Endodermal cell (in vitro differentiated cells): ENCODE measurements at regions not wholly inside any gene's neighbourhood (a gene's known extent, or its start where the extent isn't known, plus 50 kb on each side); places are given as distances from the start of the nearest gene placed in this dataset.

ENCODE experiments used
- DNase-seq: peaks from one replicate; pipeline ENCODE4 v3.0.0-alpha.2; 2017
- H3K27ac ChIP-seq: 2 replicates; pipeline ENCODE4 v1.5.1; 2013; ENCODE audit warnings: mild to moderate bottlenecking, low read depth, low read length, moderate library complexity
- H3K27me3 ChIP-seq: 2 replicates; pipeline ENCODE4 v1.6.1; 2013; ENCODE audit warnings: mild to moderate bottlenecking, low read length, moderate library complexity; ENCODE audit not compliant: insufficient read depth, control insufficient read depth, poor library complexity, severe bottlenecking
- H3K36me3 ChIP-seq: 2 replicates; pipeline ENCODE4 v1.7.0; 2013; ENCODE audit warnings: mild to moderate bottlenecking, low read length, moderate library complexity; ENCODE audit not compliant: control insufficient read depth, insufficient read depth
- H3K4me1 ChIP-seq: one replicate; pipeline ENCODE4 v1.7.0; 2013; ENCODE audit warnings: low read length; ENCODE audit not compliant: control insufficient read depth, insufficient read depth
- H3K4me3 ChIP-seq: 2 replicates; pipeline ENCODE4 v1.5.1; 2013; ENCODE audit warnings: mild to moderate bottlenecking, low read length, moderate library complexity
- H3K9ac ChIP-seq: 2 replicates; pipeline ENCODE4 v1.6.1; 2013; ENCODE audit warnings: mild to moderate bottlenecking, low read length, moderate library complexity; ENCODE audit not compliant: poor library complexity, severe bottlenecking; ENCODE audit errors: extremely low read depth
- H3K9me3 ChIP-seq: 2 replicates; pipeline ENCODE4 v1.6.1; 2013; ENCODE audit warnings: mild to moderate bottlenecking, low read length, moderate library complexity; ENCODE audit not compliant: control insufficient read depth
- H3K27ac Mint-ChIP-seq: 2 replicates; pipeline ENCODE4 v1.8.0; 2020; ENCODE audit warnings: mixed read lengths
- H3K27me3 Mint-ChIP-seq: 2 replicates; pipeline ENCODE4 v1.8.0; 2021; ENCODE audit warnings: mild to moderate bottlenecking, mixed read lengths; ENCODE audit not compliant: insufficient read depth
- H3K36me3 Mint-ChIP-seq: 2 replicates; pipeline ENCODE4 v1.8.0; 2020; ENCODE audit warnings: low read depth, mixed read lengths
- H3K4me1 Mint-ChIP-seq: 2 replicates; pipeline ENCODE4 v1.8.0; 2020; ENCODE audit warnings: mixed read lengths
- H3K4me3 Mint-ChIP-seq: 2 replicates; pipeline ENCODE4 v1.8.0; 2020; ENCODE audit warnings: mild to moderate bottlenecking, moderate library complexity, mixed read lengths
- H3K9me3 Mint-ChIP-seq: 2 replicates; pipeline ENCODE4 v1.8.0; 2020; ENCODE audit warnings: mild to moderate bottlenecking, mixed read lengths
- WGBS, 2 experiments: methylation state at CpG; one replicate each; pipeline versions ENCODE4 v1.1.5 to v1.1.7; 2013; ENCODE audit warnings: missing lambda C conversion rate in 2 of 2, mixed read lengths in 1 of 2; ENCODE audit not compliant: insufficient coverage in 1 of 2, insufficient read length in 1 of 2; 5-methylcytosine and 5-hydroxymethylcytosine counted together
- TF ChIP-seq, protein P1 (sequence below): fragments of 200-600 bp; sonication (generic); conservative IDR thresholded peaks from 2 replicates; pipeline ENCODE4 v1.5.0; 2021; ENCODE audit warnings: antibody characterized with exemption, mild to moderate bottlenecking

GRCh38 chr18:24989760-24990593 is 362.0 kb downstream of the ZNF521 start:
- Mint-ChIP-seq H3K27me3 (peaks cover 2% of the 10 kb centered on the region), H3K4me1 (peaks cover 41% of the 10 kb centered on the region), H3K4me3 (no peak overlapping the region), H3K36me3 (no peaks in the 10 kb centered on the region), H3K9me3 (no peaks in the 10 kb centered on the region), H3K27ac (no peak overlapping the region)
- no peaks in the 10 kb centered on the region for H3K27me3 ChIP-seq
- peak; percentile 76 for DNase-seq
- no peak overlapping the region for H3K4me3 ChIP-seq
- no peak overlapping the region for H3K9ac ChIP-seq
- TF ChIP-seq, protein P1, sequence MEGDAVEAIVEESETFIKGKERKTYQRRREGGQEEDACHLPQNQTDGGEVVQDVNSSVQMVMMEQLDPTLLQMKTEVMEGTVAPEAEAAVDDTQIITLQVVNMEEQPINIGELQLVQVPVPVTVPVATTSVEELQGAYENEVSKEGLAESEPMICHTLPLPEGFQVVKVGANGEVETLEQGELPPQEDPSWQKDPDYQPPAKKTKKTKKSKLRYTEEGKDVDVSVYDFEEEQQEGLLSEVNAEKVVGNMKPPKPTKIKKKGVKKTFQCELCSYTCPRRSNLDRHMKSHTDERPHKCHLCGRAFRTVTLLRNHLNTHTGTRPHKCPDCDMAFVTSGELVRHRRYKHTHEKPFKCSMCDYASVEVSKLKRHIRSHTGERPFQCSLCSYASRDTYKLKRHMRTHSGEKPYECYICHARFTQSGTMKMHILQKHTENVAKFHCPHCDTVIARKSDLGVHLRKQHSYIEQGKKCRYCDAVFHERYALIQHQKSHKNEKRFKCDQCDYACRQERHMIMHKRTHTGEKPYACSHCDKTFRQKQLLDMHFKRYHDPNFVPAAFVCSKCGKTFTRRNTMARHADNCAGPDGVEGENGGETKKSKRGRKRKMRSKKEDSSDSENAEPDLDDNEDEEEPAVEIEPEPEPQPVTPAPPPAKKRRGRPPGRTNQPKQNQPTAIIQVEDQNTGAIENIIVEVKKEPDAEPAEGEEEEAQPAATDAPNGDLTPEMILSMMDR: peak; percentile 74
- H3K9me3 ChIP-seq: no peaks in the 10 kb centered on the region
- H3K36me3 ChIP-seq: no peaks in the 10 kb centered on the region
- WGBS, 2 experiments: 85 to 93% methylated on average over 6 to 7 of the region's 7 CpGs
- no peak overlapping the region for H3K27ac ChIP-seq
- H3K4me1 ChIP-seq: peaks cover 14% of the 10 kb centered on the region

GRCh38 chr18:24990671-24991134 is 361.3 kb downstream of the ZNF521 start:
- Histone ChIP-seq H3K4me1 (peaks cover 14% of the 10 kb centered on the region), H3K27me3 (no peaks in the 10 kb centered on the region), H3K36me3 (no peaks in the 10 kb centered on the region), H3K4me3 (no peak overlapping the region), H3K9me3 (no peaks in the 10 kb centered on the region), H3K27ac (no peak overlapping the region), H3K9ac (no peak overlapping the region)
- TF ChIP-seq, protein P1: no peak
- 78 to 87% methylated on average over 5 of the region's 5 CpGs for WGBS, 2 experiments
- Mint-ChIP-seq H3K27ac (peak overlapping the region; percentile 37), H3K36me3 (no peaks in the 10 kb centered on the region), H3K27me3 (peaks cover 2% of the 10 kb centered on the region), H3K9me3 (no peaks in the 10 kb centered on the region), H3K4me3 (no peak overlapping the region), H3K4me1 (peaks cover 41% of the 10 kb centered on the region)
- no peak for DNase-seq

DNA sequence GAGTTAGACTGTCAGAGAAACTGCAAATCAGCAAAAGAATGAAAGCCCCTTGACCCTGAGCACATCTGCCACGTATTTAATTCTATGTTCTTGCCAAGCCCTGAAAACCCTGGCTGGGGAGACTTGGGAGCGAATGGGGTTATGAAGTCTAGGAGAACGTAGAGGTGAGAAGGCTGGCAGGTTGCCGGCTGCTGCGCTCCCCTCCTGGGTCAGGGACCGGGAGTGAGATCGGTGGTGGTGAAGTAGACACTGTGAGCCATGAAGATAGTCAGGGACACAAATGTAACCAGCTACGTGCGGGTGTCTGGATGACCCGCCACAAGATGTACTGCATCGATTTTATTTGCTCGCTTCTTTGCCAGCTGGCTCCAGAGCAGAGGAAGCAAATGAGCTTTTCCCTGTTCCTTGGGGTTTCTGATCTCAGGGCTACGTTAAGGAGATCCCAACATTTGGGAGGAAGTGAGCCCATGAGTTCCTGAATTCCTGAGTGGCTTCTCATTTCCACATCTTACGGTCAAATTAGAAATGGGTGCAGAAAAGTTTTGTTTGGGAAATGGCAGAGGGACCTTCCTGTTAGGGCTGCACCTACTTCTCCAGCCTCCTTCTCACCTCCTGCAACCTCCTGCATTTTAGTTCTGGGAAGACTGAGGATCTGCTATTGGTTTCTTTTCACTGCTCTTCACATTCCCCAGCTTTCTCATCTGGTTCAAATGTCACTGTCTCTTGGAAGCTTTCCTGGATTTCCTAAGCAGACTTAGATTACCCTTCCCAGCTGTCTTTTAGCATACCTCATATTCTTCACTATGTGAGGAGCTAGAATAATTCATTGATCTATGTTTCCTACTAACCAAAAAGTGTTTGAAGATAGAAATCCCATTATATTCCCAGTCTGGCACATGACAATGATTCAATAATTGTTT is 360.6 kb downstream of the ZNF521 start:
- TF ChIP-seq, protein P1: no peak
- Mint-ChIP-seq H3K36me3 (no peaks in the 10 kb centered on the region), H3K4me1 (peaks cover 36% of the 10 kb centered on the region), H3K9me3 (no peaks in the 10 kb centered on the region), H3K4me3 (no peak overlapping the region), H3K27ac (peak overlapping the region; percentile 37), H3K27me3 (peaks cover 2% of the 10 kb centered on the region)
- Histone ChIP-seq H3K9ac (no peak overlapping the region), H3K27me3 (no peaks in the 10 kb centered on the region), H3K36me3 (no peaks in the 10 kb centered on the region), H3K9me3 (no peaks in the 10 kb centered on the region), H3K27ac (no peak overlapping the region), H3K4me1 (peaks cover 11% of the 10 kb centered on the region), H3K4me3 (no peak overlapping the region)
- WGBS, 2 experiments: 92% methylated on average over 12 to 14 of the region's 14 CpGs
- no peak for DNase-seq
